Mammary epithelial cell (primary cell): ENCODE measurements at regions not wholly inside any gene's neighbourhood (a gene's known extent, or its start where the extent isn't known, plus 50 kb on each side); places are given as distances from the start of the nearest gene placed in this dataset.

Experiments
- EZH2 ChIP-seq: IDR thresholded peaks from 2 replicates; pipeline ENCODE4 v1.6.1; 2012; ENCODE audit warnings: low read length, inconsistent platforms, borderline replicate concordance
- TF ChIP-seq, protein P1 (sequence below), 2 donors: IDR thresholded peaks in 1 of 2; conservative IDR thresholded peaks in 1 of 2; 2 replicates each; pipeline ENCODE4 v1.5.1; 2011 to 2012; ENCODE audit warnings: inconsistent platforms in 2 of 2, low read length in 2 of 2, mild to moderate bottlenecking in 2 of 2, control low read depth in 1 of 2, low read depth in 1 of 2; ENCODE audit not compliant: insufficient read depth in 1 of 2; ENCODE audit errors: extremely low read depth in 1 of 2

GRCh38 chr22:22771696-22772377 is 115.8 kb upstream of the IGLL5 start:
- TF ChIP-seq, protein P1, sequence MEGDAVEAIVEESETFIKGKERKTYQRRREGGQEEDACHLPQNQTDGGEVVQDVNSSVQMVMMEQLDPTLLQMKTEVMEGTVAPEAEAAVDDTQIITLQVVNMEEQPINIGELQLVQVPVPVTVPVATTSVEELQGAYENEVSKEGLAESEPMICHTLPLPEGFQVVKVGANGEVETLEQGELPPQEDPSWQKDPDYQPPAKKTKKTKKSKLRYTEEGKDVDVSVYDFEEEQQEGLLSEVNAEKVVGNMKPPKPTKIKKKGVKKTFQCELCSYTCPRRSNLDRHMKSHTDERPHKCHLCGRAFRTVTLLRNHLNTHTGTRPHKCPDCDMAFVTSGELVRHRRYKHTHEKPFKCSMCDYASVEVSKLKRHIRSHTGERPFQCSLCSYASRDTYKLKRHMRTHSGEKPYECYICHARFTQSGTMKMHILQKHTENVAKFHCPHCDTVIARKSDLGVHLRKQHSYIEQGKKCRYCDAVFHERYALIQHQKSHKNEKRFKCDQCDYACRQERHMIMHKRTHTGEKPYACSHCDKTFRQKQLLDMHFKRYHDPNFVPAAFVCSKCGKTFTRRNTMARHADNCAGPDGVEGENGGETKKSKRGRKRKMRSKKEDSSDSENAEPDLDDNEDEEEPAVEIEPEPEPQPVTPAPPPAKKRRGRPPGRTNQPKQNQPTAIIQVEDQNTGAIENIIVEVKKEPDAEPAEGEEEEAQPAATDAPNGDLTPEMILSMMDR (conservative IDR thresholded peaks at IDR 0.05 in 1 of 2, IDR thresholded peaks at IDR 0.05 in 1 of 2; ENCODE audit: extremely low read depth in 1 of 2, insufficient read depth in 1 of 2, low read depth in 1 of 2, low read length in 2 of 2): no peak
- TF ChIP-seq EZH2: no peak
